ENCODE measurements at regions not wholly inside any gene's neighbourhood (a gene's known extent, or its start where the extent isn't known, plus 50 kb on each side); places are given as distances from the start of the nearest gene placed in this dataset.

DNA sequence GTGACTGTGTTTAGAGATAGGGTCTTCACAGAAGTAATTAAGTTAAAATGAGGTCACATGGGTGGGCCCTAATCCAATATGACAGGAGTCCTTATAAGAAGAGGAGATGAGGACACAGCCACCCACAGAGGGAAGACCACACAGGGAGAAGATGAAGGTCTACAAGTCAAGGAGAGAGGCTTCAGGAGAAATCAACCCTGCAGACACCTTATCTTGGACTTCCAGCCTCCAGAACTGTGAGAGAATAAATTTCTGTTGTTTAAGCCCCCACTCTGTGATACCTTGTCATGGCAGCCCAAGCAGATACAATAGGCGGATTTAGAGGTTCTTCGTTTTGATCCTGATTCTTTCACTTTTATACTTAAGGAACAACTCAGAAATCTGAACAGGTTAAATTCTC is 63.5 kb upstream of the NEDD9 start:
- H3K4me1 Mint-ChIP-seq: peaks cover 26% of the 10 kb centered on the region
- DNase-seq: no peak
- no peak overlapping the region for H3K27ac Mint-ChIP-seq
- intact Hi-C loops (cut with micrococcal nuclease): no loop called here
- H3K27me3 Mint-ChIP-seq: no peaks in the 10 kb centered on the region
- H3K9me3 Mint-ChIP-seq: peaks cover 13% of the 10 kb centered on the region
- peaks cover 71% of the 10 kb centered on the region for H3K36me3 Mint-ChIP-seq (ENCODE audit: low read depth)
- no peak overlapping the region for H3K4me3 Mint-ChIP-seq

DNA sequence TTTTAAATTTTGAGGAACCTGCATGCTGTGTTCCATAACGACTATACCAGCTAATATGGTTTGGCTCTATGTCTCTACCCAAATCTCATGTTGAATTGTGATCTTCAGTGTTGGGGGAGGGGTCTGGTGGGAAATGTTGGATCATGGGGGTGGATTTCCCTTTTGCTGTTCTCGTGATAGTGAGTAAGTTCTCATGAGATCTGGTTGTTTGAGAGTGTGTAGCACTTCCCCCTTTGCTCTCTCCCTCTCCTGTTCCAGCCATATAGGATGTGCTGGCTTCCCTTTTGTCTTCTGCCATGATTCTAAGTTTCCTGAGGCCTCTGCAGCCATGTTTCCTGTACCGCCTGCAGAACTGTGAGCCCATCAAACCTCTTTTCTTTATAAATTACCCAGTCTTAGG is 61.8 kb upstream of the NEDD9 start:
- no peak overlapping the region for H3K27ac Mint-ChIP-seq
- no peak for DNase-seq
- intact Hi-C loops (cut with micrococcal nuclease): no loop called here
- peaks cover 16% of the 10 kb centered on the region for H3K4me1 Mint-ChIP-seq
- H3K4me3 Mint-ChIP-seq: no peak overlapping the region
- H3K36me3 Mint-ChIP-seq (ENCODE audit: low read depth): peaks cover 68% of the 10 kb centered on the region
- no peaks in the 10 kb centered on the region for H3K27me3 Mint-ChIP-seq
- H3K9me3 Mint-ChIP-seq: peaks cover 13% of the 10 kb centered on the region

DNA sequence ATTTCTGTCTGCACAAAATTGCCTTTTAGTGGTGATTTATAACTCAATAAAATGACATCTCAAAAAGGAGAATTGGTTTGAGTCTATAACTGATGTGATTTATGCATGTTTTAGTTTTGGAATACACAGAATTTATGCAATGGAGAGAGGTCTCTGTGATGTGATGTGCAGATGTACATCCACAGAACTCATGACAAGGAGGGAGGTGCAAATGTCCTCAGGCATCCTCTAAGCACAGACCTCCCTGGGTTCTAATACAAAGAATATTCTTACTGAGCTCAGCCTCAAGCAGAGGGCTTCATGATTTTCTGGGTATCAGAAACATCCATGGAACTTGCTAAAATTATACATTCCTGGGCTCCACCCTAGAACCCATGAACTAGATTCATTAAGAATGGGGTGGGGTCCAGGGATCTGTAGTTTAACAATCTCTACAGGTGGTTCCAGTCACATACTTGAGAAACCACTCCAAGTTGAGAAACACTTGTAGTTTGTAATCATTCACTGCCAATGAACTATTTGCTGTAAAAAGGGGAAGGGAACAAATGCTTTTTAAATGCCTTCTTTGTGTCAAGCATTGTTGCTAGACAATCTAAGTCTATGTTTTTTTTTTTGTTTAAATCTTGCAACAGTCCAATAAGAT is 60.2 kb upstream of the NEDD9 start:
- no peak overlapping the region for H3K4me3 Mint-ChIP-seq
- no peak overlapping the region for H3K27ac Mint-ChIP-seq
- H3K4me1 Mint-ChIP-seq: peaks cover 13% of the 10 kb centered on the region
- DNase-seq: no peak
- H3K9me3 Mint-ChIP-seq: peaks cover 21% of the 10 kb centered on the region
- no peaks in the 10 kb centered on the region for H3K27me3 Mint-ChIP-seq
- H3K36me3 Mint-ChIP-seq (ENCODE audit: low read depth): peaks cover 73% of the 10 kb centered on the region
- intact Hi-C loops (cut with micrococcal nuclease): no loop called here

DNA sequence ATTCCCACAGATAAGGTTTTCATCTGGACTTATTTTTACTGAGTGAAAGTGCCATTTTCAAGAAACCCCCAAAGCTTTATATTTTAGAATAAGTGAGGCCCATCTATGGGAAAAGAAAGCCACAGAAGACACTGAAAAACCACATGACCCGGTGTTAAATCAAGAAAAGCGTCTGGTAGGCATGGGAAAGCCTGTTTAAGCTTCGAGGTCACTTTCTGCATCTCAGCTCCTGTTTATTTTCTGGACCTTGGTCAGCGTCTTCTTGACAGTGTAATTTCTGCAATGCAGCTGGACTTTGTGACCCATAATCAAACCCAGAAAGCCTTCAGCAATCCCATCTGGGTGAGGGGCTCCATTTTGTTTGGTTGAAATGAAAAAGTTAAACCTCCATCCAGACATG is 59.6 kb upstream of the NEDD9 start:
- no peak for DNase-seq
- Mint-ChIP-seq H3K36me3 (ENCODE audit: low read depth) (peaks cover 72% of the 10 kb centered on the region), H3K4me3 (no peak overlapping the region), H3K27me3 (no peaks in the 10 kb centered on the region), H3K27ac (peak overlapping the region; percentile 66), H3K9me3 (peaks cover 27% of the 10 kb centered on the region), H3K4me1 (peaks cover 13% of the 10 kb centered on the region)
- intact Hi-C loops (cut with micrococcal nuclease): no loop called here

DNA sequence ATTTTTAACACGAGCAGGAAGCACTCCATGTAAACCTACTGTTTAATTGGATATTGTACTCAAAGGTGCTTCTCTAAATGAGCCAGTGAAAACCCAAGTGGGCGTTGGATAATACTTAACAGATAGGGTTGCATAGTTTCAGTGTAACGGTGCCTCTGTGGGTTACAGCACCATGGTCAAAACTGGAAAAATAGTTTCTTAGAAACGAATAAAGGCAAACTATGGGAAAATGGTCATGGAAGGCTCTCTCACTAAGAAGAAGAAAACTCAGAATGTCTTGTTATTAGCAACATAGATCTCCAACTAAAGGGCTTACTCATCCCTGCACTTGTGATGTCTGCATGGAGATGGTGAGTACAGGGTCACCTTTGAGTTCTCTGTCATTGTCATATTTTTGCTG is 59.1 kb upstream of the NEDD9 start:
- peaks cover 27% of the 10 kb centered on the region for H3K9me3 Mint-ChIP-seq
- intact Hi-C loops (cut with micrococcal nuclease): loop anchor here (1.0 kb wide), 1 partner anchor 33 kb away; no protein-coding TSS in a partner anchor
- H3K27me3 Mint-ChIP-seq: no peaks in the 10 kb centered on the region
- H3K27ac Mint-ChIP-seq: peak overlapping the region; percentile 66
- no peak overlapping the region for H3K4me3 Mint-ChIP-seq
- no peak for DNase-seq
- peaks cover 72% of the 10 kb centered on the region for H3K36me3 Mint-ChIP-seq (ENCODE audit: low read depth)
- H3K4me1 Mint-ChIP-seq: peaks cover 13% of the 10 kb centered on the region

DNA sequence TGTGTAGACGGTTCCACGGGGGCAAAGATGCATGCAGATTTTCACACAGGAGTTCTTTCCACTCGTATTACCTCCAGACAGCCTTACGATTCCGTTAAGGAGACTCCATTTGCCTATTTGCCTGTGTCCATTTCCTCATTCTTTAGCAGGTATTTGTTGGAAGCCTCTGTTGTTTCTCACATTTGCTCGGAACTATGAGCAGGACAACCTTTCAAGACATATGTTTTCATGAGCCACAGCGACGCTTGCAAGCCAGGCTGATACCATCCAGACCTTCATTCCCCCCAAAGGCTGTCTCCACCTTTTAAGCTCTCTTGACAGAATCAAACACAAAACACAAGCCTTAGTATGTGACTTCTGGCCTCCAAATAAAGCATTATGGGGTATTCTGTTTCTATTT is 57.6 kb upstream of the NEDD9 start:
- Mint-ChIP-seq H3K4me1 (peaks cover 16% of the 10 kb centered on the region), H3K4me3 (no peak overlapping the region), H3K9me3 (peaks cover 18% of the 10 kb centered on the region), H3K27ac (no peak overlapping the region), H3K36me3 (ENCODE audit: low read depth) (peaks cover 61% of the 10 kb centered on the region), H3K27me3 (no peaks in the 10 kb centered on the region)
- intact Hi-C loops (cut with micrococcal nuclease): no loop called here
- no peak for DNase-seq

DNA sequence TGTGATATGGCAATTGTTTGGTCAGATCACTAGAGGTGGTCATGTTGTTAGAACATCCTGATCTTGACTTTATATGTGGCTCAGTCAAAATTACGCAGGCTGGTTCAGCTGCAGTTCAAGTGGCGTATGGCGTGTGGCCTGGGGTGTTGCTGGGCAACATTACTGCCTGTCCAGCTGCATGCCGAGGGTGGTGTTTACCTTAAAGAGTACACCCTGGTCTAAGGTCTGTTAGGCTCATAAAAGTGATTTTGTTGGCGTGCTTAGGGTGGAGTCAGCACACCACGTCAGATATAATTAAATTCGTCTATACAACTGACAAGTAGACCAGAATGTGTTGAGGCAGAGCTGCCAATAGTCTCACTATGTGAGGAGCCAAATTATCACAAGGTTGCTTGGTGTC is 55.6 kb upstream of the NEDD9 start:
- Mint-ChIP-seq H3K36me3 (ENCODE audit: low read depth) (peaks cover 47% of the 10 kb centered on the region), H3K27ac (no peak overlapping the region), H3K9me3 (peaks cover 14% of the 10 kb centered on the region), H3K4me1 (peaks cover 14% of the 10 kb centered on the region), H3K4me3 (no peak overlapping the region), H3K27me3 (no peaks in the 10 kb centered on the region)
- DNase-seq: no peak
- intact Hi-C loops (cut with micrococcal nuclease): no loop called here

DNA sequence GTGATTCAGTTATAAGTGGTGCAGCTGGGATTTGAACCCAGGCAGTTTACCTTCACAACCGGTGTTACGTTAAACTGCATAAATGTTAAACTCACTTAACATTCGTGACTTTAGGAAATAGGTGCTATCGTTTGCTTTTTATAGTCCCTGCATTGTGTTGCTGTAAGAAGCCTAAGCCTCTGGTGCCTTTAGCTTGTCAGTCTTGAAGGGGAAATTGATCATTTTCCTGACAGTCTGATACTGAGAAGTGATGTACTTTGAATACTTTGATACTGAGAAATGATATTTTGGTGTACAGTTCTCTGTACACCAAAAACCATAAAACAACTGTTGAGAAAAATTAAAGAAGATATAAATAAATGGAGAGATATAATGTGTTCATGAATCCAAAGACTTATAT is 52.5 kb upstream of the NEDD9 start:
- Mint-ChIP-seq H3K27ac (no peak overlapping the region), H3K27me3 (no peaks in the 10 kb centered on the region), H3K4me1 (peaks cover 6% of the 10 kb centered on the region), H3K36me3 (ENCODE audit: low read depth) (peaks cover 34% of the 10 kb centered on the region), H3K9me3 (peaks cover 14% of the 10 kb centered on the region), H3K4me3 (no peak overlapping the region)
- intact Hi-C loops (cut with micrococcal nuclease): no loop called here
- no peak for DNase-seq

DNA sequence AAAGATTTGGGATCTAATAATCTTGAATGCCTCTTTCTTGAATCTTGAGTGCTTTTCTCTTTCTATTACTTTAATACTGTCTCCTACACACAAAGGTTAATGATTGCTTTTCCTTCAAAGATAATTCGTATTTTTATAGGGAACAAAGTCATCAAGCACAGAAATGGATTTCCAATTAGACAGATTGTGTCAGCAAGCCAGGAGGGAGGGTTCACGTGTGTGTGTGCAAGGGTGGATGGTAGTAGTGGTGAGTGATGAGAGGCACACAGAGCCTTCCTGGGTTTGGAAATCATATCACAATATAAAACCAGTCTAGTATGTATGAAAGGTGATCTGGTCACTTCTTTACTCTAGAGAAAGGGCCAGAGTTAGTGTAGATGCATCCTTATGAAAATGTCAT is 51.2 kb upstream of the NEDD9 start:
- no peak for DNase-seq
- H3K4me1 Mint-ChIP-seq: peaks cover 6% of the 10 kb centered on the region
- H3K27ac Mint-ChIP-seq: no peak overlapping the region
- H3K36me3 Mint-ChIP-seq (ENCODE audit: low read depth): peaks cover 32% of the 10 kb centered on the region
- intact Hi-C loops (cut with micrococcal nuclease): no loop called here
- H3K27me3 Mint-ChIP-seq: no peaks in the 10 kb centered on the region
- H3K9me3 Mint-ChIP-seq: peaks cover 9% of the 10 kb centered on the region
- H3K4me3 Mint-ChIP-seq: no peak overlapping the region

DNA sequence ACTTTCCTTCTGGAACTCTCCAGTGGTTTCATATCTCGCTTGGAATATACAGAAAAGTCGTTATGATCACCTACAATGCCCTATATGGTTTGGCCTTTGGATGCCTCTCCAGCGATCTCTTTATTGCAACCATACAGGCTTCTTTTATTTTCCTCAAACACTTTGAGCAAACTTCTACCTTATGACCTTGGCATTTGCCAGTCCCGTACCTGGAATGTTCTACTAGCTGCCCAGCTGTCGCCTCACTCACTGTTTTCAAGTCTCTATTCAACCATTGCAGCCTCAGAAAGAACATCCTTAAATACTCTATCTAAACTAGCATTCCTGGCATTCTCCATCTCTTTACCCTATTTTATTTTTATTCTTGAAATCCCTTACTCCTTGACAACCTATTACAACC is 50.4 kb upstream of the NEDD9 start:
- Mint-ChIP-seq H3K27ac (no peak overlapping the region), H3K9me3 (peaks cover 6% of the 10 kb centered on the region), H3K27me3 (no peaks in the 10 kb centered on the region), H3K36me3 (ENCODE audit: low read depth) (peaks cover 28% of the 10 kb centered on the region), H3K4me3 (no peak overlapping the region), H3K4me1 (peaks cover 12% of the 10 kb centered on the region)
- DNase-seq: no peak
- intact Hi-C loops (cut with micrococcal nuclease): no loop called here
